Fibroblast of peridontal ligament (primary cell): ENCODE measurements at regions not wholly inside any gene's neighbourhood (a gene's known extent, or its start where the extent isn't known, plus 50 kb on each side); places are given as distances from the start of the nearest gene placed in this dataset.
"Not testable (repeated sequence)": the region's sequence is repeated elsewhere in the genome, so short reads cannot be mapped to it uniquely, and the experiment has no call there.

Experiments
- DNase-seq: peaks from one replicate; pipeline ENCODE4 v3.0.0-alpha.2; 2010; ENCODE audit errors: extremely low read depth

DNA sequence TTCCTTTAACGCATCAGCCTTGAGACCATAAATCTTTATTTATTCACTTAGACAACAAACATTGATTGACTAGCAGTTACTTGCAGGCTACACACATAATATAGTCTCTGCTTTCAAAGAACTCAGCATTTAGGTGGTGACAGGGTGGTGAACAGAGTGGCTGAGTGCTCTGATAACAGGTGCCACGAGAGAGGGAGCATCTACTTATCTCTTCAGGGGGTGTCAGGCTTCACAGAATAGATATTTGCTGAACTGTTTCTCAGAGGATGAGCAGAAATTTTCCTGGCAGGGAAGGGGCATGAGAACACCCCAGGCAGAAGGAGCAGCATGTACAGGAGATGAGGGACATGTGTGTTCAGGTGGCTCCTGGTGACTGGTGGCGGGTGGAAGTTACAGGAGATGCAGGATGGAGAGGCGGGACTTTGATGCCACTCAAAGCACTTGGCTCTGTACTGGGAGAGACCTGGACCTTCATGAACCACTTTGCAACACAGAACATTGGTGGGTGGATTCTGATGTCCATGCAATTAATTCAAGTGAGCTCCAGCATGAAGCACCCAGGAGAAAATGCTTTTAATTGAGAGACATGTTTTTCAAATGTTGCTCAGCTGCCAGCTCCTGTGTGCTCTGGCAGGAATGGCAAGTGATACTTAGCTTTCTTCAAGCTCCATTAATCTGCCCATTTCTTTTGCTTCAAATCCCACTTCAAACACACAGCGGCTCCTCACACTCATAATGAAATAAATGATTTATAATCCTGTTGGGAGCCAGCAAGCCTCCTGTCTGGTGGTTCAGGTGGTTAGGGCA, 248.9 kb downstream of the MYCN start:
- DNase-seq: no peak

DNA sequence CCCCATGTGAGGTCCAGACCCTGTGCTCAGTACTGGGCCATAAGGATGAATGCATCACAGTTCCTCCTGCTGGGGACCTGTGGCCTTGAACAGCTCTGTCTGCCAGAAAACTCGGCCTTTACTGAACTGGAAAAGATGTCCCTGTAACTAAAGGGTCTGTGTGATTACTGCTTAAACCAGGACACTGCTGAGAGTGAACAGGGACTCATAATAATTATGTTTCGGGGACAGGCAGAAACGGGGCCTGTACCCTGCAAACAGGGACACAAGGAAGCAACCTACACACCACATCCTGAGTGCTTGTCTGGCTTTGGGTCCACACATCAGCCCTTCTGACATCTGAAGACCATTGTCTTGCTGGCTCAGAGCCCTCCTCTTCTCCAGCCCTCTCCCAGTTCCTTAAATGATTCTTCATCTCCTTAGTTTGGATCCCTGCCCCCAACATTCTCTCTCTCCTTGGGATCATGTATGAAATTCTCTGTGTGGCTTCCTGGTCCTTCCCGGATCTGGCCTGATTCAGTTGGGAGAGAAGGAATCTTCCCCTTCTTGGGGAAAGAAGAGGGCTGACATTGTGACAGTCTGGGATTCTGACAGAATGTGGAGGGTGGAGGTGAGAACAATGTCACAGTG, 248.0 kb downstream of the MYCN start:
- no peak for DNase-seq

DNA sequence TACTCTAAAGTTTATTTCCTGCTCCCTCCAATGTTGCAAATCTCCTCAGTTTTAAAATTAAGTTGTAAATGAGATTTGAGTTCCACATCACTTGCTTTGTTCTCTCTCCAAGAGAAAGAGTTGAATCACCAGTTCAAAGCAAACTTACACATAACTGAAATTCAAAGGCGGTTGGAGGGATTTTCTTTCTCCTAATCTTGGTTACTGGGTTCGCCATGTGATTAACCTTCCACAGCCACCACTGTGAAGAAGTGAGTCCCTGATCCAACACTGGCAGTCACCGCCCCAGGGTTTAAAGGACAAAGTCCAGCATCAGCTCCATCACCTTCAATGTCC, 247.1 kb downstream of the MYCN start:
- no peak for DNase-seq

DNA sequence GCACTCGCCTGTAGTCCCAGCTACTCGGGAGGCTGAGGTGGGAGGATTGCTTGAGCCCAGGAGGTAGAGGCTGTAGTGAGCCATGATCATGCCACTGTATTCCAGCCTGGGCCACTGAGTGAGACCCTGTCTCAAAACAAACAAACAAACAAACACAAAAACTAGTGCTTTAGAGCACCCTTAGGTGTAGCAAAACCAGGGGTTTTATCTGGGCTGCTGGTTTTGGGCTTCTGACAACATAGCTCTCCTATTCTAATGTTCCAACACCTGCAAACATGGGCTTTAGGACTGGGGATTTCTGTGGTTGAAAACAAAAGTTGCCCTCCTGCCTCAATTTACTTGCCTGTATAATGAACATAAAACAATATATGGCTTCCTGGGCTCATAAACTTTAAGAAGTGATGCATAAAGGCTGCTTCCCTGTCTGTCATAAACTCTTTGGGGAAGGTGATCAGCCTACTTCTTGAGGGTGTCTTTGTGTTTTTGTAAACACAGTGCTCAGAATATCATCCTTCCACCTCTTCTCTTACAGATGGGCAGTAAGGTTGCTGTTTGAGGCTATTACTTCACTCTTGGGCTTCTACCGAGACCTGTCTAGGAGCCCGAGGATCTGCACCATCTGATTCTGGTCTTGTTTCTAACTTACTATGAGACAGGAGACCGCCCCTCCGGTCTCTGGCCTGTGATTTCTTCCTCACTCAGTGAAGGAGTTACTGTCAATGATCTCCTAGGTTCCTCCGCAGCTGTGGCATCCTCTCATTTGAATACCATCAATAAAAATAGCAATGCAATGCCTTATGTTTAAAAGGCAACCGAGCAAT, 246.5 kb downstream of the MYCN start:
- no peak for DNase-seq

DNA sequence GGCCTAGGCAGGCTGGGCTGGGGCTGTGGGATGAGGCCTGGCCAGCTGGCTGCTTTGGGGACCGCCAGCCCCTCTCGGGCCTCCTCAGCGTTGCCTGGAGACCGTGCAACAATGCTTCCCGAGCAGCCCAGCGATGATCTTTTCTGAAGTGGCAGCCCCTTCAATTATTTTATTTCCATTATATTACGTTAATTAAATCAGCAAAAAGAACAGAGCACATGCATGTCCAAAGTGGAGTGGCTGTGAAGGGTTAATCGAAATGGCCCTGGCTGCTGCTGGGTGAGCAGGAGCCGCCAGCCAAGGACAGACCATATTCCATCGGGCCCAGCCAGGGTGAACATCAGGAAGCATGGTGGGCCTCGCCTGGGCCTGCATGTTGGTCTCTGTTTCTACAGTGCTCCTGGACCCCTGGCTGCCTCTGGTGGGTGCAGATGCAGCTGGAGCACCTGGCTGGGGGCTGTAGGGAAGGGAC, 245.5 kb downstream of the MYCN start:
- DNase-seq: no peak

DNA sequence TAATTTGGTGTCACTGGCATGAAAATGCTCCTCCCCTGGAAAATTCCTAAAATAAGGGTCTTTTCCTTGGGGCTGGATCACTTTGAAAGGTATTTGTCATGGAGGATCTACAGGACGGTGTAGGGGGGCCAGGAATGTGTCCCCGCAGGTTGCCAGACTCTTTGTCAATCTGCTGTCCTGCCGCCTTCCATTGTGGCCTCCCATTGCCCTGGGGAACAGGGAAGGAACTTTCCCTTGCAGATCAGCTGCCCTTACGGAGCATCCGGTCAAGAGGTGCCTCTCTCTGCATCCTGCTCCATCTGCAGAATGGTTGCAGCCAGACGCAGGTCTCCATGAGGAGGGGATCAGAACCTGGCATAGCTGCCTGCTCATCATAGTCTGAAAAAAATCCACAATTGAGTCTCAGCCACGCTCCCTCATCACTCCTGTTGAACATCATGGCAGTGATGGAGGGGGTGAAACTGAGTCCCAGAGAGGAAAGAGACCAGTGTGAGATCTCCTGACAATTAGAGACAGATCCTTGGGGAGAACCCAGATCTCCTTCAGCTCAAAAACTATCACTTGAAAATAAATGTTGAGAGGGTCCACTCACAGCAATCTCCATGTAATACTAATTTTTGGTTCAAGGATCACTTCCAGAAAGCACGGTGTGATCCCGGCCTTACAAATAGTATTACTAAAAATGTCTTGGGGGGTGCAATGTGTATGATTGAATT, 244.8 kb downstream of the MYCN start:
- DNase-seq: no peak

DNA sequence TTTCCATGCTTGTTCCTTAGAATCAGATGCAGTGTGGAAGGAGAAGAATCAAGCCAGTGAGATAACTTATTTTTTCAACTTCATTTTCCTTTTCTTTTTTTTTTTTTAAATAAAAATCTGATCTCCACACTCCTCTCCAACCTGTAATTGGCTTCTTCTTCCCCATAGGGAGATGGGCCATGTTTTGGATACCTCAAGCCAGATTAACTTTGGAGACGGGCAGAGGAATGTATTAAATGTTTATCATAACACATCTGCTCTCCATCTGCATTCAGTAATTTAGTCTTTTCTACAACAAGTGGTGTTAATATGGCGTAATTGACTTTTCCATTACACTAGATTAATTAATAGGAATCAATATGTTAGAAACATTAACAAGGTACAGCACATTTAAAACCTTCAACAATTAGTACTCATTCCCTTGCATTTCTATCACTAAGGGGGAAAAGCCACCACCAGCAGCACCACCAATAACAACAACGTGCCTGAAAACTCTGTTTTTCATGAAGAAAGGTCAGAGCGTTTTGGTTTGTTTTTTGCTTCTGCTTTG, 244.1 kb downstream of the MYCN start:
- DNase-seq: no peak

DNA sequence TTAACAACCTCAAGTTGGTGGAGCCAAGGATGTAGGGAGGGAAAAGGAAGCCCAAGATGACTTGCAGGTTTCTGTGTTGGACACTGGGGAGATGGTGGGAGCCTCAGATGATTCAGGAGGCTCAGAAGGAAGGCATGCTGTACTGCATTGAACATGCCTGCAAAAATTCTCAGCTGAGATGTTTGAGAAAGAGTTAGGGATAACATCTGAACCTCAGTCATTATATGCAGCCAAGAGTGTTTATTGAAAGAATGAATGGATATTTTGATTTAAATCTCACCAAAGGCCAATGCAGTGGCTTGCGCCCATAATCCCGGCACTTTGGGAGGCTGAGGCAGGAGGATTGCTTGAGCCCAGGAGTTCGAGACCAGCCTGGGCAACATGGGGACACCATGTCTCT, 243.0 kb downstream of the MYCN start:
- DNase-seq: no peak

DNA sequence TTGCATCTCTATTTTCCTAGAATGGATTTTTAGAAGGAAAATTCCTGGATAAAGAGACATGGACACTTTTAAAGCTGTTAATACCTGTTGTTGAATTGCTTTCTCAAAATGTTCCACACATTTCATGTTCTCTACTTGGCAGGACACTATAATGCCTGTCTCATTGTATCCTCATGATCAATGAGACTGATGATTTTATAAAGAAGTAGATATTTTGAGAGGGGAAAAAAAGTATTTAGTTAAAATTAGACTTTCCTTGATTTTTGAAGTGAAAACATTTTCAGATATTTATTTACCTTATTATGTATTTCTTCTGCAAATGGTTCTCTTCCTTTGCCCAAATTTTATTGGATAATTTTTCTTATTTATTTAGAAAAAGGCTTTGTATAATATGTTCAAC, 242.5 kb downstream of the MYCN start:
- no peak for DNase-seq

DNA sequence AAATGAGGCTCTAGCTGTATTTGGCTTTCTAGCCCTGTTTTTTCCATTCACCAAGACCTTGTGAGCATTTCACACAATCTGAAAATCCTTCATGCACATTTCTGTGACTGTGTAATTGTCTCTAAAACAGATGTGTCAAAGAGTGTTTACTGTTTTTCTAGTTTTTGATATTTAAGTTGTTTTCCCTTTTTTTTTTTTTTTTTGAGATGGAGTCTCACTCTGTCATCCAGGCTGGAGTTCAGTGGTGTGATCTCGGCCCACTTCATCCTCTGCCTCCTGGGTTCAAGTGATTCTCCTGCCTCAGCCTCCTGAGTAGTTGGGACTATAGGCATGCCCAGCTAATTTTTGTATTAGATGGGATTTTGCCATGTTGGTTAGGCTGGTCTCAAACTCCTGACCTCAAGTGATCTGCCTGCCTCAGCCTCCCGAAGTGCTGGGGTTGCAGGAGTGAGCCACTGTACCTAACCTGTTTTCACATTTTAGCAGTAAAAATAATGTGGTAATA, 242.0 kb downstream of the MYCN start:
- DNase-seq: not testable (repeated sequence)

DNA sequence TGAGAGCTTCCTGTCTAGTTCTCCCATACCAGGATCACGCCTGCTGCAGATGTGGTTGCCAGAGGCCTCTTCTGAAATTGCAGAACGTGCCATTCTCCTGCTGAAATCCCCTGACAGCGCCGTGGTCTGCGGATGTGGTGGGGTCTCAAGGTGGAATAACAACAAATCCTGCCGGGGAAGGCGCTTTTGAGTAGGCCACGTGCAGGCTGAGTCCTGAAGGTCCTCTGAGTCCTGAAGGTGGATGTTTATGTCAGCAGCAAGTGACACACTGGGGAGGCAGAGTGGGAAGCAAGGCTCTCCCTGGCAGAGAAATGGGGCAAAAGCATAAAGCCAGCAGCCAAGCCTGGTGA, 241.4 kb downstream of the MYCN start:
- no peak for DNase-seq

DNA sequence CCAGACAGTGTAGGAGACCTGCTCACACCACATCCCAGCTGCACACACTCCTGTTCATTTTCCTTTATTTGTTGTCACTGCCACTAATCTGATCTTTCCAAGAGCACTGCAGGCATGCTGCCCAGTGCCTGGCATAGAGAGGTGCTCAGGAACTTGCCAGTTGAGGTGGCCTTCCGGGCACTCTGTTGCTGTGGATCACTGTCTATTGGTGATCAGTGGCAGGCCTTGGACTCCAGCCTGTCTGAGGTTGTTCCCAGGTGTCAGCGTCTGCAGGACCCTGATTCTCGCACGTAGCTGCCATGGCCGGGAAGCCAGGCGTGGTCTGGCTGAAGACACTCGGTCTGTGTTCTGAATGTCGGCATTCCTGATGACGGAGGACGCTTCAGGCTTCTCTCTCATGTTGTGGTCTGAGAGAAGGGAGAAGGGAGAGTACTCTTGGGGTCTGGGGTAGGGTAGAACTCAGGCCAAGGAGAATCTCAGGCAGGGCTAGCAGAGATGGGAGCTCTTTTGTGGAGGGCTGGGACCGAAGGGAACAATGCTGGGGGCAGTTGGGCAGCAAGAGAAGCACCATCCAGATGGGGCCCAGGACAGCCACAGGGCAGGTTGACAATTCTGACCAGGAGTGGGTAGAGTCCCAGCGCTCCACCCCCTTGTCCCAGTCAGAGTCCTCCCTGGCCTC, 240.9 kb downstream of the MYCN start:
- no peak for DNase-seq

DNA sequence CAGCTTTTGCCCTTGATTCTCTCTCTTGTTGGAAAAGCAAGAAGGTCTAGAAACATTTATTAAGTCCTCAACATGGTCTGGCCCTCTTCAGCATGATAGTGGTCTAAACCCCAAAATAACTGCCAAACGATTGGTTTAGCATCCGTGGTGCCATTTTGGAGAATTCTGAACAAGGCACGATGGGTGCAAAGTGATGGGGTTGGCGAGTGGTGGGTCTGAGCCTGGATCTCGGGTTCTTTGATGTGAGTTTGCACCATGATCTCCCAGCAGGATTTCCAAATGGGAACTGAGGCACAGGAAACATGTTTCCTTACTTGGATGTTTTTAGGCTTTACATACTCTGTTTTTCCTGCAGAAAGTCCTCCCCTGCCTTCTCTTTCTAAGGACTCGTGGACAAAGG, 240.3 kb downstream of the MYCN start:
- DNase-seq: no peak

DNA sequence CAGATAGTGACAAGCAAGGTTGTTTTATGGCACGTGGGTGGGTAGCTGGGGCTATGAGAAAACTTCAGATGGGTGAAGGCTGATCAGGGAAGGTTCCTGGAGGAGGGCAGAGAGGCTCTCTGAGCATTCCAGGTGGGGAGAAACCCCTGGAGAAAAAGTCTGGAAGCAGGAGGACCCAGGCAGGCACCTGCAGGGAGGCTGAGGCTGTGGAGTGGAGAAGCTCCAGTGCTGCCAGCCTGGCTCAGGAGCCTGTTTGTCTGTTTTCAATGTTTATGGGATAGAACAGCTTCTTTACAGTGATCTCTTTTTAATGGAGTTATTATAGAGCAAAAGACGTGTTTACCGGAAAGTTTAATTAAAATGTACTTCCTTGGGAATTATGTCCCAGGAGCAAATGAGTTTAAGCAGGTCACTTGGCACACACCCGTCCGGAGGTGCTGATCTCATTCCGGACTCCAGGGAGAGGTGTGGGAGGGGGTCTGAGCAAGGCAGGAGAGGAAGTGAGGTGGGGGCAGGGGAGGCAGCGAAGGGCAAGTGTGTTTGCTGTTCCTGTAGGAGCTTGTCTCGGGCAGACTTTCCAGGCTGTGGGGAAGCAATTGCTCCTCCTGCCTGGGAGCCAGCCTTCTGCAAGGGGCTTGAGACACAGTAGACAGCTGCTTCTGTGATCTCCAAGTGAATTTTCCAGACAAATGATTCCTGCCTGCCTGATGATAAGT, 239.5 kb downstream of the MYCN start:
- no peak for DNase-seq

DNA sequence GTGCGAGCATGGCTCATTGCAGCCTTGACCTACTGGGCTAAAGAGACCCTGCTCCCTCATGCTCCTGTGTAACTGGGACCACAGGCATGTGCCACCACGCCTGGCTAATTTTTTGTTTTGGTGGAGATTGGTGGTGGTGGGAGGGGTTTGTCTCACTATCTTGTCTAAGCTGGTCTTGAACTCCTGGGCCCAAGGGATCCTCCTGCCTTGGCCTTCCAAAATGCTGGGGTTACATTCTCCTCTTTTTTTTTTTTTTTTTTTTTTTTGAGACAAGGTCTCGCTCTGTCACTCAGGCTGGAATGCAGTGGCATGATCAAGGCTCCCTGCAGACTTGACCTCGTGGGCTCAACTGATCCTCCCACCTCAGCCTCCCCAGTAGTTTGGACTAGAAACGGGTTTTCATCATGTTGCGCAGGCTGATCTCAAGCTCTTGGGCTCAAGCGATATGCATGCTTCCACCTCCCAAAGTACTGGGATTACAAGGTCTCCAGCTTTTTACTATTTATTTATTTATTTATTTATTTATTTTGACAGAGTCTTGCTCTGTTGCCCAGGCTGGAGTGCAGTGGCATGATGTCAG, 238.3 kb downstream of the MYCN start:
- no peak for DNase-seq

DNA sequence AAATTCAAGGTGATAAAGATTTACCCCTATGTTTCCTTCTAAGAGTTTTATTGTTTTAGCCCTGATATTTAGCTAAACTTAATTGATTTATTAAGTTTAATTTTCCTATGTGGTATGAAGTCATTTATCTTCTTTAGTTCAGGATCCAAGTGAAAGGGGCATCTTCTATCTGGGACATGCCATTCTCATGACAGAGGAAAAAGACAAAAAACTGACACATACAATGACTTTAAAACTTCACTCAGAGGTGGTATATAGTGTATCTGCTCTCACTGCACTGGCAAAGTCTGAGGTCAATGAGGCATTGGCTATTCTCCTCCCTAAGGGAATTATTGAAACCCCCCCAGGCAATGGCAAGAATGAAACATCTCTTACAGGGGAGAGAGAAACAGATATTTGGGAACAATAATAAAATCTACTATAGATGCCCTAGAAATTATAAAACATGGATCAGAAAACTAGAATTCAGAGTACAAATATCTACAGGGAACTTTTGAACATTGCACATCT, 237.4 kb downstream of the MYCN start:
- no peak for DNase-seq

DNA sequence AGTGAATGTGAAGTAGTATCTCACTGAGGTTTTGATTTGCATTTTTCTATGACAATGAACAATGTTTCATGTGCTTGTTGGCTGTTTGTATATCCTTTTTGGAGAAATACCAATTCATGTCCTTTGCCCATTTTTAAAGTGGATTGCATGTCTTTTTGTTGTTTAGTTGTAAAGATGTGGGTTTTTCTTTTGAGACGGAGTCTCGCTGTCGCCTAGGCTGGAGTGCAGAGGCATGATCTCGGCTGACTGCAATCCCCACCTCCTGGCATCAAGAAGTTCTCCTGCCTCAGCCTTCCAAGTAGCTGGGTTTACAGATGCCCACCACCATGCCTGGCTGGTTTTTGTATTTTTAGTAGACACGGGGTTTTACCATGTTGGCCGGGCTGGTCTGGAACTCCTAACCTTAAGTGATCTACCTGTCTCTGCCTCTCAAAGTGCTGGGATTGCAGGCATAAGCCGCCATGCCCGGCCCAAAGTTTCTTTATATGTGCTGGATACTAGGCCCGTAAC, 236.7 kb downstream of the MYCN start:
- no peak for DNase-seq

DNA sequence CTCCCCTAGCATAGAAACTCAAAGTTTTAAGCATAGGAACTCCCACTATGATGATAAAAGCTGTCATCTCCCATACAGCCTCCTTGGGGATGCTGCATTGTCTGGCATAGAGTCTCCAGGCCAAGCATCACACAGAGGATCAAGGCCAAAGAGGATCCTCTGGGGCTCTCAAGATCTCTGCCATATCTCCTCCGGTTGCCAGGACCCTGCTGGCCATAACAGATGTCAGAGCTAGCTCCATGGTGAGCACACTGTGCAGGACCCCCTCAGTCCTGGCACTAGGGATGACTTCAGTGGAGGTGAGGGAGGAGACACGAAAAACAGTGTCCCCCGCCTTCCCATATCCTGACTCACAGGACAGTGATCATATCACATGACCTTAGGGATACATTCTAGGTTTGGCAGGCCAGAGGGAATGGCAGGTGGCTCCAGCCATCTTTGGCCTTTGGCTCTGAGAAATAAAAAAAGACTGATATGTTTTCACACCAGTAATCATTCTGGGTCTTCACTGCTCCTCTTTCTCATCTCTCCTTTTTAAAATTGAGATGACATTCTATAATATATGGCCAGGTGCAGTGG, 235.0 kb downstream of the MYCN start:
- no peak for DNase-seq

DNA sequence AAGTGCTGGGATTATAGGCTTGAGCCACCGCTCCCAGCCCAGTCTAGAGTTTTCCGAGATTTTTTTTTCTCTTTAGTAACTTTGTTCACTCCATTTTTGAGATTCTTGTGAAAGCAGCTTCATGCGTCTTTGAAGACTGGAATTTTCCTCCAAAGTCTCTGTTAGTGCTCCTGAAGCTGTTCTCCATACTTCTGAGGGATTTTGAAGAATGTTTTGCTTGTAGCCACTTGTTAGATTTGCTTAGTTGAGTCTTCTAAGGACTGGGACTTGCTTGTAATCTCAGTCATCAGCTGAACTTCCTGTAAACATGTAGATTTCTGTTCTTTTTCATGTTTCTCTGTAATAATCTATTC, 234.3 kb downstream of the MYCN start:
- DNase-seq: no peak
